WTC11 (cell line): ENCODE measurements at regions not wholly inside any gene's neighbourhood (a gene's known extent, or its start where the extent isn't known, plus 50 kb on each side); places are given as distances from the start of the nearest gene placed in this dataset.

ENCODE experiments used
- ATAC-seq: fragments of 200-7000 bp; cut with Tn5 transposase; 2 replicates; pipeline ENCODE4 v1.10.0; 2021; ENCODE audit warnings: mild to moderate bottlenecking, moderate library complexity
- CTCF ChIA-PET: fragments of 300-600 bp; sonication (Branson Sonifier 250); formaldehyde crosslinking; loops from one replicate; lab custom pipeline; 2021; ENCODE audit warnings: antibody characterized with exemption; lab: Charles Lee
- POLR2A ChIA-PET: fragments of 350-600 bp; sonication (Branson Sonifier 250); formaldehyde crosslinking; loops from one replicate; lab custom pipeline; 2021; ENCODE audit warnings: antibody characterized with exemption; lab: Charles Lee
- DNase-seq: peaks from one replicate; pipeline ENCODE4 v3.0.0; 2021; ENCODE audit warnings: low spot score
- H3K27ac Mint-ChIP-seq: 2 replicates; pipeline ENCODE4 v1.8.0; 2021; ENCODE audit warnings: mixed read lengths
- H3K27me3 Mint-ChIP-seq: 2 replicates; pipeline ENCODE4 v1.8.0; 2021; ENCODE audit warnings: low read depth, mild to moderate bottlenecking, moderate library complexity, mixed read lengths
- H3K36me3 Mint-ChIP-seq: 2 replicates; pipeline ENCODE4 v1.8.0; 2021; ENCODE audit warnings: mixed read lengths
- H3K4me1 Mint-ChIP-seq: 2 replicates; pipeline ENCODE4 v1.8.0; 2022; ENCODE audit warnings: mixed read lengths
- H3K4me3 Mint-ChIP-seq: 2 replicates; pipeline ENCODE4 v1.8.0; 2021; ENCODE audit warnings: mild to moderate bottlenecking, moderate library complexity, mixed read lengths
- H3K9me3 Mint-ChIP-seq: 2 replicates; pipeline ENCODE4 v1.8.0; 2021; ENCODE audit warnings: mixed read lengths
- CBFB ChIP-seq: sonication (generic); formaldehyde crosslinking; IDR thresholded peaks from 2 replicates; pipeline ENCODE4 v1.8.1; 2022; ENCODE audit warnings: mild to moderate bottlenecking, low read depth, missing genetic modification reagents
- ETV6 ChIP-seq: sonication (generic); formaldehyde crosslinking; IDR thresholded peaks from 2 replicates; pipeline ENCODE4 v1.8.1; 2022; ENCODE audit warnings: mild to moderate bottlenecking, missing genetic modification reagents
- JAZF1 ChIP-seq: fragments of 250-450 bp; sonication (Bioruptor Pico); IDR thresholded peaks from 2 replicates; pipeline ENCODE4 v1.9.0; 2021; ENCODE audit warnings: moderate library complexity, mild to moderate bottlenecking, inconsistent platforms
- NR2C2 ChIP-seq: sonication (generic); formaldehyde crosslinking; IDR thresholded peaks from 2 replicates; pipeline ENCODE4 v1.8.0; 2022; ENCODE audit warnings: mild to moderate bottlenecking, missing genetic modification reagents
- RELA ChIP-seq: sonication (generic); formaldehyde crosslinking; IDR thresholded peaks from 2 replicates; pipeline ENCODE4 v1.8.1; 2022; ENCODE audit warnings: missing genetic modification reagents, mild to moderate bottlenecking, borderline replicate concordance
- ZNF232 ChIP-seq: sonication (generic); formaldehyde crosslinking; IDR thresholded peaks from 2 replicates; pipeline ENCODE4 v1.8.0; 2022; ENCODE audit warnings: mild to moderate bottlenecking, missing genetic modification reagents
- ZNF396 ChIP-seq: fragments of 250-450 bp; sonication (Bioruptor Pico); IDR thresholded peaks from 2 replicates; pipeline ENCODE4 v1.8.0; 2021; ENCODE audit warnings: mild to moderate bottlenecking, moderate library complexity, borderline replicate concordance
- ZNF416 ChIP-seq: fragments of 250-450 bp; sonication (Bioruptor Pico); IDR thresholded peaks from 2 replicates; pipeline ENCODE4 v1.9.0; 2021; ENCODE audit warnings: mild to moderate bottlenecking, inconsistent platforms
- TF ChIP-seq, protein P1 (sequence below): sonication (generic); formaldehyde crosslinking; IDR thresholded peaks from 2 replicates; pipeline ENCODE4 v1.8.0; 2023; ENCODE audit warnings: missing genetic modification reagents
- TF ChIP-seq, protein P2 (sequence below): fragments of 250-450 bp; sonication (Bioruptor Pico); IDR thresholded peaks from 2 replicates; pipeline ENCODE4 v2.1.2; 2022; ENCODE audit warnings: mild to moderate bottlenecking, moderate library complexity
- TF ChIP-seq, protein P3 (sequence below): fragments of 200-600 bp; IDR thresholded peaks from 2 replicates; pipeline ENCODE4 v1.8.0; 2022; ENCODE audit warnings: antibody characterized with exemption
- TF ChIP-seq, protein P4 (sequence below): fragments of 250-450 bp; sonication (Bioruptor Pico); IDR thresholded peaks from 2 replicates; pipeline ENCODE4 v1.8.0; 2021; ENCODE audit warnings: mild to moderate bottlenecking
- TF ChIP-seq, protein P5 (sequence below): sonication (generic); formaldehyde crosslinking; conservative IDR thresholded peaks from 2 replicates; pipeline ENCODE4 v1.8.1; 2022; ENCODE audit warnings: mild to moderate bottlenecking, missing genetic modification reagents
- TF ChIP-seq, protein P6 (sequence below): sonication (generic); formaldehyde crosslinking; IDR thresholded peaks from 2 replicates; pipeline ENCODE4 v1.8.0; 2023; ENCODE audit warnings: missing genetic modification reagents, mild to moderate bottlenecking, borderline replicate concordance
- TF ChIP-seq, protein P7 (sequence below): sonication (generic); formaldehyde crosslinking; IDR thresholded peaks from 2 replicates; pipeline ENCODE4 v1.8.0; 2022; ENCODE audit warnings: mild to moderate bottlenecking, missing genetic modification reagents
- TF ChIP-seq, protein P8 (sequence below): sonication (generic); formaldehyde crosslinking; IDR thresholded peaks from 2 replicates; pipeline ENCODE4 v1.8.0; 2022; ENCODE audit warnings: mild to moderate bottlenecking, missing genetic modification reagents

DNA sequence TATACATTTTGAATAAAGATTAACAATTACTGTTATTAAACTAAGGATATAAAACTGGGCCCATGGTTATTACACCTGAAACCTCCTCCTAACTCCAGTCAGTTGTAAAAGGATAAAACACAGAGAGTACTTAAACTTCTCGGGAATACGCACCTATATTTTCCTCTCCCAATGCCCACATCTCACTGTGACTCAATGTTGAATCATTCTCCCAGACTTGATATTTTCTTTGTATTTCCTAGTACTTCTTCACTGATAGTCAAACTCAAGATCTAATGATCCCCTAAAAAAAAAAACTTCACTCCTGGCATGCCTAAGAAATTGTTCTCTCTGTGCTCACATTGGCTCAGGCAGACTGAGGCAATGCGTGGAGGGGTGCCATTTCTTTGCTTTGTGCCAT lies 212.5 kb upstream of the DKK2 start (continued):
- TF ChIP-seq, protein P1, sequence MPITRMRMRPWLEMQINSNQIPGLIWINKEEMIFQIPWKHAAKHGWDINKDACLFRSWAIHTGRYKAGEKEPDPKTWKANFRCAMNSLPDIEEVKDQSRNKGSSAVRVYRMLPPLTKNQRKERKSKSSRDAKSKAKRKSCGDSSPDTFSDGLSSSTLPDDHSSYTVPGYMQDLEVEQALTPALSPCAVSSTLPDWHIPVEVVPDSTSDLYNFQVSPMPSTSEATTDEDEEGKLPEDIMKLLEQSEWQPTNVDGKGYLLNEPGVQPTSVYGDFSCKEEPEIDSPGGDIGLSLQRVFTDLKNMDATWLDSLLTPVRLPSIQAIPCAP (CRISPR knock-in tag) = no peak
- no peak for TF ChIP-seq NR2C2 (CRISPR knock-in tag)

DNA sequence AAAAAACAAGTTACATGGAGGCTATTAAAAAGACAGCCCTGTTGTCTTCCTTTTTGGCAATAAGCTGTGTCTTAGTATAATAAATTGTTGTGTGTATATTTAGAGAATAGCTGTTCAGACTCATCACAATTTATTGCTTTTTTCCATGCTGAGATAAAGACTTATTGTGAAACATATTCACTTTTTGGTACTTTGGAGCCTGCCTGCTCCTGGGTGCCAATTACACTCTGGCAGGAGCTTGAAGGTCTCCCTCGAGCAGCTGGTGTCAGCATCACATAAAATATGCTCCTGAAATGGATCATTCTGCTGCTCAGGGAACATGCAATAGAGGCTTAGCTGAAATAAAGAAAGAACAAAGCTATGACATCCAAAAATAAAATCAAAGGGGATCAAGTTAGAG lies 211.6 kb upstream of the DKK2 start:
- Mint-ChIP-seq H3K27ac (no peak overlapping the region), H3K9me3 (no peaks in the 10 kb centered on the region), H3K27me3 (no peaks in the 10 kb centered on the region), H3K4me1 (peaks cover 6% of the 10 kb centered on the region), H3K4me3 (no peak overlapping the region), H3K36me3 (no peaks in the 10 kb centered on the region)
- ATAC-seq (no peak), DNase-seq (no peak)
- no peak for TF ChIP-seq ZNF416 (CRISPR knock-in tag)
- CTCF ChIA-PET = interaction anchor here (0.8 kb wide), 1 partner anchor 19 kb away, joined by 3 read pairs; no protein-coding TSS in a partner anchor
- POLR2A ChIA-PET = no interaction called here

DNA sequence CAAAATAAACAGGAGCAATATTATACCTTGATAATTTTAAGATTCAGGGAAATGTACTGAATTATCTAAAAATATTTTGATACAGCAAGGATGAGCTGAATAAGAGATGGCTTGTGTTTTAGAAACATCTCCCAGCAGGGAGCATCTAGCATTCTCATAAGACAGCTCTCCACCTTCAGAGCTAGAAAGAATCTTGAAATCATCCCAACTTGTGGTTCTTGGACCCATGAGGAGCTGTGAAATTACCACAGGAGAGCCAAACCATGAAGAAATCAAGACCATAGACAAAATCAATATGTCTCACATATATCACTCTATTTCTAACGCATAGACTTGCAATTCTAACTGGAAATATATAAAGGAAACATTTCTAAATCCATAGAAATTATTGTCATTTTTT lies 210.6 kb upstream of the DKK2 start:
- peaks cover 9% of the 10 kb centered on the region for H3K4me1 Mint-ChIP-seq
- H3K27ac Mint-ChIP-seq = no peak overlapping the region
- no peak for TF ChIP-seq CBFB (CRISPR knock-in tag)
- ATAC-seq = no peak
- no peaks in the 10 kb centered on the region for H3K9me3 Mint-ChIP-seq
- no peaks in the 10 kb centered on the region for H3K36me3 Mint-ChIP-seq
- H3K27me3 Mint-ChIP-seq = no peaks in the 10 kb centered on the region
- H3K4me3 Mint-ChIP-seq = no peak overlapping the region
- no peak for DNase-seq
- CTCF ChIA-PET = no interaction called here
- POLR2A ChIA-PET = no interaction called here

DNA sequence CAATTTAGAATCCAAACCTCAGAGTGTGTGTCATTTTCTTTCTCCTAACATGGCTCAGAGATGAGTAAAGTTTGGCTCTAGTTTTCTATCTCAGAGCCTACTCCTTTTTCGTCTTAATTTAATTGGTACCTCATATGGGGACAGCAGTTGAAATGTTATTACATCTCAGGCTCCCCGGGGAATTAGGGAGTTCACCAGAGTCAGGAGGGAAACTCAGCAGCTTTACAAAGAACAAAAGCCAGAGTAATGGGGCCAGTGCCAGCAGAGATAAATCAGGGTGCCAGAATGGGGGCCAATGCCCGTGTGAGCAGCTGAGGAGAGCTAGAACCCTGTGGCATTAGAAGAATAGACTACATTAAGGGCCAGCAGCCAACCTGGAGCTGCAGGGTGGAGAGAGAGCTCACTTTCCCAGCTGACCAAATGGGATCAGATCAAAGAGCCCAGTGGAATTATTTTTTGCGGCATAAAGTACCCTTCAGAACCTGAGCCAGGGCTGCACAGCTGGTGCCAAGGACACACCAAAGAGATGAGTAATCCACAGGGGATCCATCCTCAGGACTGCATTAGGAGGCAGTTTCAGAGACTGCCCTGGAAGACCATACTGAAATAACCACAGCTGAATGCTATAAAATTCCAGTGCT lies 207.1 kb upstream of the DKK2 start:
- H3K4me1 Mint-ChIP-seq = peaks cover 9% of the 10 kb centered on the region
- no peaks in the 10 kb centered on the region for H3K9me3 Mint-ChIP-seq
- ChIA-PET CTCF (interaction anchor here (1.3 kb wide), 1 partner anchor 60 kb away, joined by 3 read pairs; no protein-coding TSS in a partner anchor), POLR2A (no interaction called here)
- no peak for DNase-seq
- H3K27me3 Mint-ChIP-seq = no peaks in the 10 kb centered on the region
- ATAC-seq = peak; percentile 28; the same call in 1 of the 2 replicates
- no peaks in the 10 kb centered on the region for H3K36me3 Mint-ChIP-seq
- H3K27ac Mint-ChIP-seq = no peak overlapping the region
- no peak overlapping the region for H3K4me3 Mint-ChIP-seq
- TF ChIP-seq JAZF1 (CRISPR knock-in tag) (no peak), ETV6 (CRISPR knock-in tag) (no peak), ZNF232 (no peak), ZNF396 (no peak), RELA (no peak)
- TF ChIP-seq, protein P2, sequence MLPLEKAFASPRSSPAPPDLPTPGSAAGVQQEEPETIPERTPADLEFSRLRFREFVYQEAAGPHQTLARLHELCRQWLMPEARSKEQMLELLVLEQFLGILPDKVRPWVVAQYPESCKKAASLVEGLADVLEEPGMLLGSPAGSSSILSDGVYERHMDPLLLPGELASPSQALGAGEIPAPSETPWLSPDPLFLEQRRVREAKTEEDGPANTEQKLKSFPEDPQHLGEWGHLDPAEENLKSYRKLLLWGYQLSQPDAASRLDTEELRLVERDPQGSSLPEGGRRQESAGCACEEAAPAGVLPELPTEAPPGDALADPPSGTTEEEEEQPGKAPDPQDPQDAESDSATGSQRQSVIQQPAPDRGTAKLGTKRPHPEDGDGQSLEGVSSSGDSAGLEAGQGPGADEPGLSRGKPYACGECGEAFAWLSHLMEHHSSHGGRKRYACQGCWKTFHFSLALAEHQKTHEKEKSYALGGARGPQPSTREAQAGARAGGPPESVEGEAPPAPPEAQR (CRISPR knock-in tag) = no peak
- TF ChIP-seq, protein P3, sequence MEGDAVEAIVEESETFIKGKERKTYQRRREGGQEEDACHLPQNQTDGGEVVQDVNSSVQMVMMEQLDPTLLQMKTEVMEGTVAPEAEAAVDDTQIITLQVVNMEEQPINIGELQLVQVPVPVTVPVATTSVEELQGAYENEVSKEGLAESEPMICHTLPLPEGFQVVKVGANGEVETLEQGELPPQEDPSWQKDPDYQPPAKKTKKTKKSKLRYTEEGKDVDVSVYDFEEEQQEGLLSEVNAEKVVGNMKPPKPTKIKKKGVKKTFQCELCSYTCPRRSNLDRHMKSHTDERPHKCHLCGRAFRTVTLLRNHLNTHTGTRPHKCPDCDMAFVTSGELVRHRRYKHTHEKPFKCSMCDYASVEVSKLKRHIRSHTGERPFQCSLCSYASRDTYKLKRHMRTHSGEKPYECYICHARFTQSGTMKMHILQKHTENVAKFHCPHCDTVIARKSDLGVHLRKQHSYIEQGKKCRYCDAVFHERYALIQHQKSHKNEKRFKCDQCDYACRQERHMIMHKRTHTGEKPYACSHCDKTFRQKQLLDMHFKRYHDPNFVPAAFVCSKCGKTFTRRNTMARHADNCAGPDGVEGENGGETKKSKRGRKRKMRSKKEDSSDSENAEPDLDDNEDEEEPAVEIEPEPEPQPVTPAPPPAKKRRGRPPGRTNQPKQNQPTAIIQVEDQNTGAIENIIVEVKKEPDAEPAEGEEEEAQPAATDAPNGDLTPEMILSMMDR = no peak
- TF ChIP-seq, protein P4, sequence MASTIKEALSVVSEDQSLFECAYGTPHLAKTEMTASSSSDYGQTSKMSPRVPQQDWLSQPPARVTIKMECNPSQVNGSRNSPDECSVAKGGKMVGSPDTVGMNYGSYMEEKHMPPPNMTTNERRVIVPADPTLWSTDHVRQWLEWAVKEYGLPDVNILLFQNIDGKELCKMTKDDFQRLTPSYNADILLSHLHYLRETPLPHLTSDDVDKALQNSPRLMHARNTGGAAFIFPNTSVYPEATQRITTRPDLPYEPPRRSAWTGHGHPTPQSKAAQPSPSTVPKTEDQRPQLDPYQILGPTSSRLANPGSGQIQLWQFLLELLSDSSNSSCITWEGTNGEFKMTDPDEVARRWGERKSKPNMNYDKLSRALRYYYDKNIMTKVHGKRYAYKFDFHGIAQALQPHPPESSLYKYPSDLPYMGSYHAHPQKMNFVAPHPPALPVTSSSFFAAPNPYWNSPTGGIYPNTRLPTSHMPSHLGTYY = no peak
- TF ChIP-seq, protein P5, sequence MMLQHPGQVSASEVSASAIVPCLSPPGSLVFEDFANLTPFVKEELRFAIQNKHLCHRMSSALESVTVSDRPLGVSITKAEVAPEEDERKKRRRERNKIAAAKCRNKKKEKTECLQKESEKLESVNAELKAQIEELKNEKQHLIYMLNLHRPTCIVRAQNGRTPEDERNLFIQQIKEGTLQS = no peak
- TF ChIP-seq, protein P6, sequence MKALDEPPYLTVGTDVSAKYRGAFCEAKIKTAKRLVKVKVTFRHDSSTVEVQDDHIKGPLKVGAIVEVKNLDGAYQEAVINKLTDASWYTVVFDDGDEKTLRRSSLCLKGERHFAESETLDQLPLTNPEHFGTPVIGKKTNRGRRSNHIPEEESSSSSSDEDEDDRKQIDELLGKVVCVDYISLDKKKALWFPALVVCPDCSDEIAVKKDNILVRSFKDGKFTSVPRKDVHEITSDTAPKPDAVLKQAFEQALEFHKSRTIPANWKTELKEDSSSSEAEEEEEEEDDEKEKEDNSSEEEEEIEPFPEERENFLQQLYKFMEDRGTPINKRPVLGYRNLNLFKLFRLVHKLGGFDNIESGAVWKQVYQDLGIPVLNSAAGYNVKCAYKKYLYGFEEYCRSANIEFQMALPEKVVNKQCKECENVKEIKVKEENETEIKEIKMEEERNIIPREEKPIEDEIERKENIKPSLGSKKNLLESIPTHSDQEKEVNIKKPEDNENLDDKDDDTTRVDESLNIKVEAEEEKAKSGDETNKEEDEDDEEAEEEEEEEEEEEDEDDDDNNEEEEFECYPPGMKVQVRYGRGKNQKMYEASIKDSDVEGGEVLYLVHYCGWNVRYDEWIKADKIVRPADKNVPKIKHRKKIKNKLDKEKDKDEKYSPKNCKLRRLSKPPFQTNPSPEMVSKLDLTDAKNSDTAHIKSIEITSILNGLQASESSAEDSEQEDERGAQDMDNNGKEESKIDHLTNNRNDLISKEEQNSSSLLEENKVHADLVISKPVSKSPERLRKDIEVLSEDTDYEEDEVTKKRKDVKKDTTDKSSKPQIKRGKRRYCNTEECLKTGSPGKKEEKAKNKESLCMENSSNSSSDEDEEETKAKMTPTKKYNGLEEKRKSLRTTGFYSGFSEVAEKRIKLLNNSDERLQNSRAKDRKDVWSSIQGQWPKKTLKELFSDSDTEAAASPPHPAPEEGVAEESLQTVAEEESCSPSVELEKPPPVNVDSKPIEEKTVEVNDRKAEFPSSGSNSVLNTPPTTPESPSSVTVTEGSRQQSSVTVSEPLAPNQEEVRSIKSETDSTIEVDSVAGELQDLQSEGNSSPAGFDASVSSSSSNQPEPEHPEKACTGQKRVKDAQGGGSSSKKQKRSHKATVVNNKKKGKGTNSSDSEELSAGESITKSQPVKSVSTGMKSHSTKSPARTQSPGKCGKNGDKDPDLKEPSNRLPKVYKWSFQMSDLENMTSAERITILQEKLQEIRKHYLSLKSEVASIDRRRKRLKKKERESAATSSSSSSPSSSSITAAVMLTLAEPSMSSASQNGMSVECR (CRISPR knock-in tag) = no peak
- TF ChIP-seq, protein P7, sequence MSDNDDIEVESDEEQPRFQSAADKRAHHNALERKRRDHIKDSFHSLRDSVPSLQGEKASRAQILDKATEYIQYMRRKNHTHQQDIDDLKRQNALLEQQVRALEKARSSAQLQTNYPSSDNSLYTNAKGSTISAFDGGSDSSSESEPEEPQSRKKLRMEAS (CRISPR knock-in tag) = no peak
- TF ChIP-seq, protein P8, sequence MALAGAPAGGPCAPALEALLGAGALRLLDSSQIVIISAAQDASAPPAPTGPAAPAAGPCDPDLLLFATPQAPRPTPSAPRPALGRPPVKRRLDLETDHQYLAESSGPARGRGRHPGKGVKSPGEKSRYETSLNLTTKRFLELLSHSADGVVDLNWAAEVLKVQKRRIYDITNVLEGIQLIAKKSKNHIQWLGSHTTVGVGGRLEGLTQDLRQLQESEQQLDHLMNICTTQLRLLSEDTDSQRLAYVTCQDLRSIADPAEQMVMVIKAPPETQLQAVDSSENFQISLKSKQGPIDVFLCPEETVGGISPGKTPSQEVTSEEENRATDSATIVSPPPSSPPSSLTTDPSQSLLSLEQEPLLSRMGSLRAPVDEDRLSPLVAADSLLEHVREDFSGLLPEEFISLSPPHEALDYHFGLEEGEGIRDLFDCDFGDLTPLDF (CRISPR knock-in tag) = no peak
